CD1c-positive myeloid dendritic cell (primary cell): ENCODE measurements at regions not wholly inside any gene's neighbourhood (a gene's known extent, or its start where the extent isn't known, plus 50 kb on each side); places are given as distances from the start of the nearest gene placed in this dataset.
"Not testable (repeated sequence)": the region's sequence is repeated elsewhere in the genome, so short reads cannot be mapped to it uniquely, and the experiment has no call there.

Experiments
- DNase-seq: peaks from one replicate; pipeline ENCODE4 v3.0.0-alpha.2; 2016; ENCODE audit errors: extremely low spot score

DNA sequence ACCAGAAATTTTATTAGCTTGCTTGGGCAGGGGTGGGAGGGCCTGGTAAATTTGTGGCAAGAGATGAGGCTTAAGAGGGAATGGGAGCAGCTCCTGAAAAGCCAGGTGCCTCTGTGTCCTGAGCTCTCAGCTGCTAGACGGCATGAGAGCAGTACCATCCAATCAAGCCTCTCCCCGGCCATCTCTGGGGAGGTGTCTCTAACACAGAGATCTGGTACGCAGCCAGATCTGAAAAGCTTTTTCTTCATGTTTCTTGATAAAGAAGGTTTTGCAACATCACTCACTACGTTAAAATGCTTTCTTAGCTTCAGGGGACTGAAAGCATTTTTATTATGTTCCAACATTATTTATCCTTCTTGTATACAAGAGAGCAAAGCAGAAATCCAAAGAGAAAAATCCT, 488.2 kb downstream of the RBFOX1 start:
- no peak for DNase-seq

DNA sequence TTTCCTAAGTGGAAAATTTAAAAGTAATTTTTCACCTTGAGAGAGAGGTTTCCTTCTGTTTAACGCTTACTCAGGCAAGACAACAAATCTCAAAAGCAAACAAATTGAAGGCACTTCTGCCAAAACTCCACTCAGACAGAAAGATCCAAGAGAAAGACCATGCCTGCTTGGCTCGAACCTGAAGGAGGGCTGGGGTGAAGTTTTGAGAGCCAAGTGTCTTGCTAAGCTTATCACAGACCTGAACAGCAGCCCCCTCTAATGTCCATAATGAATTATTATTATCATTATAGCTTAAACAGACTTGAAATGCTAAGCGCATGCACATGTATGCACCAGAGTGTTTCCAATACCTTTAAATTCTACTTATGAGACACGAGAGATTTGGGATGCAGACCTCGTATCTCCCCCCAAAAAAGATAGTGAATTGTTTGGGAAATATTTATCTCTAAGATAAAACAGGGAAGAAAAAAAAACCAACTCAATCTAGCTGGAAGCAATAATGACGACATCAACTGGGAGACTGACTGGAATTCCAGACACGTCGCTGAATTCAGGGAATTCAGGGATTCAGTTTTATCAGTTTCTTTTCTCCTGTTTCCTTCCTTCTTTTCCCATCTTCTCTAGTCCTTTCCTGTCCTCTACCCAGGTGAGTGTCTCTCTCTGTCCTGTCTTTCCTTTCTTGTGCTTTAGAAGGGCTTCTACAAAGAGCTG, 473.2 kb downstream of the RBFOX1 start:
- no peak for DNase-seq

DNA sequence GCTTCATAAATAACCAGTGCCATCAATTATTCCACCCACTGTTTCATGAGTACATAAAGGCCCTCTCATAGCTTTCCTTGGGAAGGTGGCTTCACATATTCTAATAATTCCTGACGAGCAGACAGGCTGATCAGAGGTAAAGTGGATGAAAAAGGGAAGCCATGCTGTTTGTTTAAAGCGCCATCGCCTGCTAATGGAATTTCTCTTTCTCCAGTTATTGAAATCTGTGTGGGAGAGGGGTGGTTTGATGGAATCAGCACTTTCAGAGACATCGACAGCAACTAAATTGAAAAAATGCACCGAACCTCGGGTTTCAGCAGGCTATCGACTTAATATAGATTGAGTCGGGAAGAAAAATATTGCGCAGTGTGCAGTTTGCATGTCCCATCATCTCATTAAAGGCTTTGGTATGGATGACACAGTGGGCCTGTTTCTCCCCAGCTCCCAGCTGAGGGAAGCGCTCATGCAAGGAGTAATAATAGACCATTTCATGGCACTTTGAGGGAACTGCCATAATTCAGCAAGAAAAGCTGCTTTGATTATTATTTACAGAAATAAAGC, 472.1 kb downstream of the RBFOX1 start:
- DNase-seq = no peak

DNA sequence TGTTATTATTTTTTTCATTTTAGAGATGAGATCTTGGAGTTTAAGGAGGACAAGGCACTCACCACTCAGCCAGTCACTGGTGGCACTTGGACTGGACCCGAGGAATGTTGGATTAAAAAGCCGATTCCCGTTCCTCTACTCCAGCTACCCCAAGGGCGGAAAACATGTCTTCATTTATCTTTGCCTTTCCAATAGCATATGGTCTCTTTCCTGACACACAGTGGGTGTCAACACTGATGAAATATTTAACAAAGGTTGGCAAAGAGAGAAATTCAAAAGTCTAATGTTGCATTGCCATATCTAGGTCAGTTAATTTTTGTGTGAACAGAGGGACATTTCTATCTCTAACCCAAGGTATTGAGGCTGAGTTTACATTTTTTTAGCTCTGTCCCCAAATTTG, 459.7 kb downstream of the RBFOX1 start:
- no peak for DNase-seq

DNA sequence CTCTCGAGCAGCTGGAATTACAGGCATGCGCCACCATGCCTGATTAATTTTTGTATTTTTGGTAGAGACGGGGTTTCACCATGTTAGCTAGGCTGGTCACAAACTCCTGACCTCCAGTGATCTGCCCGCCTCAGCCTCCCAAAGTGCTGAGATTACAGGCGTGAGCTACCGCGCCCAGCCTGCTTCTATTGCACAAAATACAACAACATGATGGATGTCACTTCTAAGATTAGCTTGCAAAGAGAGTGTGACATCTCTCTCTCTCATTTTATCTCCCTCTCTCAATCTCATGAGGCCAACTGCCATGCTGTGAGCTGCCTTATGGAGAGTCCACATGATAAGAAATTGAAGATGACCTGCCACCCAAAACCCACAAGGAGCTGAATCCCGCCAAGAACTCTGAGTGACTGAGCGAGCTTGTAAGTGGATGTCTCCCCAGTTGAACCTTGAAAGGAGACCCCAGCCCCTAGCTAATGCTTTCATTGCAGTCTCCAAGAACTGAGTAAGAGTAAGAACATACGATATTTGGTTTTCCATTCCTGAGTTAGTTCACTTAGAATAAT, 458.5 kb downstream of the RBFOX1 start:
- no peak for DNase-seq

DNA sequence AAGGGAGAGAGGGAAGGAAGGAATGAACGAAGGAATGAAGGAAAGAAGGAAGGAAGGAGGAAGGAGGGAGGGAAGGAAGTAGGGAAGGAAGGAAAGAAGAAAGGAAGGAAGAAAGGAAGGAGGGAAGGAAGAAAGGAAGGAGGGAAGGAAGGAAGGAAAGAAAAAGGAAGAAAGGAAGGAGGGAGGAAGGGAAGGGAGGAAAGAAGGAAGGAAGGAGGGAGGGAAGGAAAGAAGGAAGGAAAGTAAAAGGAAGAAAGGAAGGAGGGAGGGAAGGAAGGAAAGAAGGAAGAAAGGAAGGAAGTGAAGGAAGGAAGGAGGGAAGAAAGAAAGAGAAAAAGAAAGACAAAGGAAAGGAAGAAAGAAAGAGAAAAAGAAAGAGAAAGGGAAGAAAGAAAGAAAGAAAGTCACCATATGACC, 442.4 kb downstream of the RBFOX1 start:
- no peak for DNase-seq

DNA sequence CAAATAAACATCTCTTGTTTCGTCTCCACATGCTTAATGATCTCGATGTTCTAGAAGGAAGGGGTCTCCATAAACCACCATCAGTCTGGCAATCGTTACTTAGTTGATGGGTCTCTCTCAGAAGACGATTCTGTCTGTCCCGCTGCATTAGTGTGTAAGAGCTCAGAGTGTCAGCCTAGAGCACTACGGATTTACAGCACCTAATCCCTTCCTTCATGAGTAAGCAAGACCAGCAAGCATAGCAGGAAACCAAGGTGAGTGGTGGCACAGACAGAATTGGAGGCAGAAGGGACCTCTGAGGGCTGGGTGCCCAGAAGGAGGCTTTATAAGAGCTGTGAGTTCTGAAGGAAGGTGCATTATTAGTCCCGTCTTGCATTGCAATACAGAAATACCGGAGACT, 440.1 kb downstream of the RBFOX1 start:
- no peak for DNase-seq

DNA sequence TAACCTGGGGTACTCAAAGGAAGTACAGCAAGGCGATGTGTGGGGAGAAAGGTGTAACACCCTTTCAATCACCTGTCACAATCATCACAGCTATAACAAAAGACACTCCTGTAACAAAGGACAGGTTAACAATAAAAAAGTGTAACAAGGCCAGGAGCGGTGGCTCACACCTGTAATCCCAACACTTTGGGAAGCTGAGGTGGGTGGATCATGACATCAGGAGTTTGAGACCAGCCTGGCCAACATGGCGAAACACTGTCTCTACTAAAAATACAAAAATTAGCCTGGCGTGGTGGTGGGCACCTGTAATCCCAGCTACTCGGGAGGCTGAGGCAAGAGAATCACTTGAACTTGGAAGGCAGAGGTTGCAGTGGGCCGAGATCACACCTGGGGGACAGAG, 436.4 kb downstream of the RBFOX1 start:
- not testable (repeated sequence) for DNase-seq

DNA sequence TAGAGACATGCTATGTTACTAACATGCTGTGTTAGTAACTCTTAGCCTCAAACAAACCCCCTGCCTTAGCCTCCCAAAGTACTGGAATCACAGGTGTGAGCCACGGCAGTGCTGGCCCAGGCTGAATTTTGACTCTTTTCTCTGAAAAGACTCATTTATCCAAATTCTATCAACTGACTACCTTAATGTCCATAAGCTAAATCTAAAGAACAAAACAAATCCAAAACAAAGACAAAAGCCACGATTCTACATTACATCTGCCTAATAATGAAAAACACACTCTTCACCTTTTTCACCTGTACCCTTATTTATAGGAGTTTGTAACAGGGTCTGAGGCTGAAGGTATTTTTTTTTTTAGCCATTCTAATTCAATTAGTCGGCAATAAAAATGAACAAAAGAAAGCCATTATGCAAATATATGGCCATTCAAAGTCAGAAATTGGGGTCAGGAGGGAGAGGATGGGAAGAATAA, 432.5 kb downstream of the RBFOX1 start:
- no peak for DNase-seq

DNA sequence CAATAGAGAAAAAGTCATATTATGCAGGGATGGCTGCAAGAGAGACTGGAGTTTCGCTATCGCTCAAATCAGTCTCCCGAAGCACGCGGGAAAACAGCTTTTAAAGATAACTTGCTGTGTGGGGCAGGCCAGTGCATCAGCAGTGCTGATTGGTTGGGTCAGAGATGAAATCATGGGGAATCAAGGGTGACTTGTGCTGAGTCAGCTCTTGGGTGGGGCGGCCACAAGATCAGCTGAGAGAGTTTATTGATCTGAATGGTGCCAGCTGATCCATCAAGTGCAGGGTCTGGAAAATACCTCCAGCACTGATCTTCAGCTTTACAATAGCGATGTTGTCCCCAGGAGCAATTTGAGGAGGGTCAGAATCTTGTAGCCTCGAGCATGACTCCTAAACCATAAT, 430.5 kb downstream of the RBFOX1 start:
- no peak for DNase-seq
